Body of pancreas (tissue), 4 donors: ENCODE measurements at regions not wholly inside any gene's neighbourhood (a gene's known extent, or its start where the extent isn't known, plus 50 kb on each side); places are given as distances from the start of the nearest gene placed in this dataset.

Experiments
- CTCF ChIP-seq, 7 experiments: fragments of 450-650 bp in 4 of 7; fragments of 200-600 bp in 3 of 7; sonication (generic) in 3 of 7; IDR thresholded peaks; one replicate each; pipeline ENCODE4 v1.5.1; 2016 to 2019; ENCODE audit warnings: antibody characterized with exemption in 7 of 7
- POLR2A ChIP-seq, 3 donors: fragments of 450-650 bp; IDR thresholded peaks; one replicate each; pipeline ENCODE4 v1.6.1; 2016; ENCODE audit warnings: antibody characterized with exemption in 3 of 3, mild to moderate bottlenecking in 2 of 3

GRCh38 chr13:84566780-84567179, 684.5 kb upstream of the SLITRK1 start:
- TF ChIP-seq CTCF (IDR thresholded peaks at IDR 0.05) (no peak), POLR2A (IDR thresholded peaks at IDR 0.05) (no peak)
